GM18502 (cell line): ENCODE measurements at regions not wholly inside any gene's neighbourhood (a gene's known extent, or its start where the extent isn't known, plus 50 kb on each side); places are given as distances from the start of the nearest gene placed in this dataset.
"Not testable (repeated sequence)": the region's sequence is repeated elsewhere in the genome, so short reads cannot be mapped to it uniquely, and the experiment has no call there.

ENCODE experiments used
- ATAC-seq: cut with Tn5 transposase; IDR thresholded peaks from one replicate; pipeline ENCODE4 v1.9.1; 2021; ENCODE audit warnings: mild to moderate bottlenecking; ENCODE audit not compliant: unreplicated experiment, poor library complexity

- no peak for ATAC-seq
Observed at GRCh38 chr7:109386959-109387358, 817.3 kb downstream of the DNAJB9 start.

- ATAC-seq = no peak
Observed at GRCh38 chr7:109387530-109387929, 817.9 kb downstream of the DNAJB9 start.

- no peak for ATAC-seq
Observed at GRCh38 chr7:109391240-109391639, 821.6 kb downstream of the DNAJB9 start.

GRCh38 chr7:109402107-109402506, 832.4 kb downstream of the DNAJB9 start:
- no peak for ATAC-seq

GRCh38 chr7:109407756-109408155, 838.1 kb downstream of the DNAJB9 start:
- ATAC-seq = no peak

GRCh38 chr7:109437957-109438356, 868.3 kb downstream of the DNAJB9 start:
- no peak for ATAC-seq

- ATAC-seq = no peak
Observed at GRCh38 chr7:109449760-109450159, 880.1 kb downstream of the DNAJB9 start.

GRCh38 chr7:109456116-109456515, 886.4 kb downstream of the DNAJB9 start:
- no peak for ATAC-seq

GRCh38 chr7:109460296-109460695, 890.6 kb downstream of the DNAJB9 start:
- ATAC-seq = no peak

GRCh38 chr7:109462171-109462570, 892.5 kb downstream of the DNAJB9 start:
- ATAC-seq = no peak

- ATAC-seq = not testable (repeated sequence)
Observed at GRCh38 chr7:109467729-109468128, 898.1 kb downstream of the DNAJB9 start.

- no peak for ATAC-seq
Observed at GRCh38 chr7:109473172-109473571, 903.5 kb downstream of the DNAJB9 start.

GRCh38 chr7:109476409-109476808, 906.7 kb downstream of the DNAJB9 start:
- no peak for ATAC-seq

GRCh38 chr7:109479388-109479787, 909.7 kb downstream of the DNAJB9 start:
- ATAC-seq = no peak

GRCh38 chr7:109490607-109491006, 920.9 kb downstream of the DNAJB9 start:
- ATAC-seq = not testable (repeated sequence)

GRCh38 chr7:109497053-109497452, 927.4 kb downstream of the DNAJB9 start:
- no peak for ATAC-seq

GRCh38 chr7:109498131-109498530, 928.5 kb downstream of the DNAJB9 start:
- ATAC-seq = no peak

GRCh38 chr7:109503421-109503820, 933.7 kb downstream of the DNAJB9 start:
- no peak for ATAC-seq

GRCh38 chr7:109522585-109522984, 952.9 kb downstream of the DNAJB9 start:
- no peak for ATAC-seq

GRCh38 chr7:109527833-109528232, 958.2 kb downstream of the DNAJB9 start:
- ATAC-seq = no peak

- ATAC-seq = no peak
Observed at GRCh38 chr7:109529712-109530111, 960.0 kb downstream of the DNAJB9 start.

- ATAC-seq = no peak
Observed at GRCh38 chr7:109532262-109532992, 962.8 kb downstream of the DNAJB9 start.
